WTC11 (cell line): ENCODE measurements at regions not wholly inside any gene's neighbourhood (a gene's known extent, or its start where the extent isn't known, plus 50 kb on each side); places are given as distances from the start of the nearest gene placed in this dataset.

Experiments used
- E2F5 ChIP-seq: sonication (generic); formaldehyde crosslinking; IDR thresholded peaks from 2 replicates; pipeline ENCODE4 v1.8.1; 2022; ENCODE audit warnings: mild to moderate bottlenecking, moderate library complexity, missing genetic modification reagents
- ZSCAN18 ChIP-seq: fragments of 250-450 bp; sonication (Bioruptor Pico); IDR thresholded peaks from 2 replicates; pipeline ENCODE4 v2.1.2; 2022; ENCODE audit warnings: mild to moderate bottlenecking, moderate library complexity
- TF ChIP-seq, protein P1 (sequence below): sonication (generic); formaldehyde crosslinking; IDR thresholded peaks from 2 replicates; pipeline ENCODE4 v1.8.0; 2022; ENCODE audit warnings: mild to moderate bottlenecking, missing genetic modification reagents

- TF ChIP-seq ZSCAN18 (CRISPR knock-in tag) (no peak), E2F5 (CRISPR knock-in tag) (no peak)
- TF ChIP-seq, protein P1, sequence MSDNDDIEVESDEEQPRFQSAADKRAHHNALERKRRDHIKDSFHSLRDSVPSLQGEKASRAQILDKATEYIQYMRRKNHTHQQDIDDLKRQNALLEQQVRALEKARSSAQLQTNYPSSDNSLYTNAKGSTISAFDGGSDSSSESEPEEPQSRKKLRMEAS, result no peak
Measured at GRCh38 chr4:110412354-110413065, 63.4 kb upstream of the ENPEP start.
